Activated B cell treated with CpG ODN at 0.5 μM for 24 hours (primary cell): ENCODE measurements at regions not wholly inside any gene's neighbourhood (a gene's known extent, or its start where the extent isn't known, plus 50 kb on each side); places are given as distances from the start of the nearest gene placed in this dataset.

Experiments
- ATAC-seq: fragments of 200-7000 bp; cut with Tn5 transposase; one replicate; pipeline ENCODE4 v1.10.0; 2021; ENCODE audit warnings: low read depth, mild to moderate bottlenecking, moderate library complexity
- CTCF ChIA-PET: fragments of 350-600 bp; sonication (Branson Sonifier 250); formaldehyde crosslinking; loops from one replicate; lab custom pipeline; 2021; ENCODE audit warnings: antibody characterized with exemption; lab: Charles Lee
- POLR2A ChIA-PET: fragments of 350-600 bp; sonication (Branson Sonifier 250); formaldehyde crosslinking; loops from one replicate; lab custom pipeline; 2021; ENCODE audit warnings: antibody characterized with exemption; lab: Charles Lee
- DNase-seq: peaks from one replicate; pipeline ENCODE4 v3.0.0; 2022
- H3K27ac Mint-ChIP-seq: one replicate; pipeline ENCODE4 v1.8.0; 2020; ENCODE audit warnings: mixed read lengths
- H3K27me3 Mint-ChIP-seq: one replicate; pipeline ENCODE4 v1.8.0; 2021; ENCODE audit warnings: mixed read lengths
- H3K36me3 Mint-ChIP-seq: one replicate; pipeline ENCODE4 v1.8.0; 2021; ENCODE audit warnings: low read depth, mixed read lengths
- H3K4me1 Mint-ChIP-seq: one replicate; pipeline ENCODE4 v1.8.0; 2021; ENCODE audit warnings: mixed read lengths
- H3K4me3 Mint-ChIP-seq: one replicate; pipeline ENCODE4 v1.8.0; 2020; ENCODE audit warnings: mild to moderate bottlenecking, mixed read lengths
- H3K9me3 Mint-ChIP-seq: one replicate; pipeline ENCODE4 v1.8.0; 2020; ENCODE audit warnings: mixed read lengths
- intact Hi-C: fragments of 100-400 bp; cut with micrococcal nuclease; formaldehyde crosslinking; loops from one replicate; pipeline ENCODE4 v1.15.1; 2024
- TF ChIP-seq, protein P1 (sequence below): fragments of 200-600 bp; IDR thresholded peaks from one replicate; pipeline ENCODE4 v1.8.0; 2022; ENCODE audit warnings: antibody characterized with exemption, mild to moderate bottlenecking

DNA sequence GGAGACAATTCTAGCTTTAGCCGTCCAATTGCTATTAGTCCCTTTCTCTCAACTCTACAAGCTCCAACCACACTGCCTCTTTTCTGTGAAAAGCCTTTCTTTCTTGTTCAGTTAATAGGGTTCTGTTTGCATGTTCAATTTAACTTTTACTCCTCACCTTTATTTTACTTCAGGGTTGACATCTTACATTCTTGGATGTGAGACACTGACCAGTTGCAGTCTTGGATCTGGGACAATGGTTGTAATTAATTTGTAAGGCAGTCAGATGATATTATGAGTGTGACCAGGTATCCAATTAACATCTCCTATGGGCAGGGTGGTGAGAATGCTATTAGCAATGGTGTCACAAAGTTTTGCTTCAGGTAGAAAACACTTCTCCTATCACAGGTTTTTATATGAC is 774.5 kb downstream of the TLR4 start:
- Mint-ChIP-seq H3K9me3 (no peaks in the 10 kb centered on the region), H3K4me1 (no peaks in the 10 kb centered on the region), H3K27me3 (no peaks in the 10 kb centered on the region), H3K27ac (no peak overlapping the region), H3K36me3 (no peaks in the 10 kb centered on the region), H3K4me3 (no peak overlapping the region)
- CTCF ChIA-PET, result interaction anchor here (0.6 kb wide), 1 partner anchor 8 kb away, joined by 3 read pairs; no protein-coding TSS in a partner anchor
- ATAC-seq (no peak), DNase-seq (no peak)
- intact Hi-C loops, result no loop called here
- POLR2A ChIA-PET, result no interaction called here
- TF ChIP-seq, protein P1, sequence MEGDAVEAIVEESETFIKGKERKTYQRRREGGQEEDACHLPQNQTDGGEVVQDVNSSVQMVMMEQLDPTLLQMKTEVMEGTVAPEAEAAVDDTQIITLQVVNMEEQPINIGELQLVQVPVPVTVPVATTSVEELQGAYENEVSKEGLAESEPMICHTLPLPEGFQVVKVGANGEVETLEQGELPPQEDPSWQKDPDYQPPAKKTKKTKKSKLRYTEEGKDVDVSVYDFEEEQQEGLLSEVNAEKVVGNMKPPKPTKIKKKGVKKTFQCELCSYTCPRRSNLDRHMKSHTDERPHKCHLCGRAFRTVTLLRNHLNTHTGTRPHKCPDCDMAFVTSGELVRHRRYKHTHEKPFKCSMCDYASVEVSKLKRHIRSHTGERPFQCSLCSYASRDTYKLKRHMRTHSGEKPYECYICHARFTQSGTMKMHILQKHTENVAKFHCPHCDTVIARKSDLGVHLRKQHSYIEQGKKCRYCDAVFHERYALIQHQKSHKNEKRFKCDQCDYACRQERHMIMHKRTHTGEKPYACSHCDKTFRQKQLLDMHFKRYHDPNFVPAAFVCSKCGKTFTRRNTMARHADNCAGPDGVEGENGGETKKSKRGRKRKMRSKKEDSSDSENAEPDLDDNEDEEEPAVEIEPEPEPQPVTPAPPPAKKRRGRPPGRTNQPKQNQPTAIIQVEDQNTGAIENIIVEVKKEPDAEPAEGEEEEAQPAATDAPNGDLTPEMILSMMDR, result no peak

DNA sequence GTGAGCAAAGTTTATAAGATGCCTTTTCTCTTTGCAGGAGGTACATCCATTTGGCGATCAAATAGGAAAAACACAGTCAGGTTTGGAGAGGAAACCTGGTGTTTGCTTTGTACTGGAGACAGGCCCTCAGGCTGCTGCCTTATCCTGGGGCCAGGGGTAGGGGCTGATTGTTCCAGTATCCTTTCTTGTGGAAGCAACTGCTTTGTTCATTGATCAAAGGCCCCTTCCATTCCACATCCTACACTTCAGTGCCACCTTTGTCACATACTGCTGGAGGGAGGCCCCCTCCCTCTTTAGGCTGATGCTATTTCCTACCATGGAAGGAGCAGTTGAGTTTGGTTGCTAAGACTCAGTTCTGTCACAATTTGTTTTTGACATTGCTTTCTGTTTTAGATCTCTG is 778.1 kb downstream of the TLR4 start:
- CTCF ChIA-PET, result no interaction called here
- TF ChIP-seq, protein P1, result no peak
- intact Hi-C loops, result no loop called here

DNA sequence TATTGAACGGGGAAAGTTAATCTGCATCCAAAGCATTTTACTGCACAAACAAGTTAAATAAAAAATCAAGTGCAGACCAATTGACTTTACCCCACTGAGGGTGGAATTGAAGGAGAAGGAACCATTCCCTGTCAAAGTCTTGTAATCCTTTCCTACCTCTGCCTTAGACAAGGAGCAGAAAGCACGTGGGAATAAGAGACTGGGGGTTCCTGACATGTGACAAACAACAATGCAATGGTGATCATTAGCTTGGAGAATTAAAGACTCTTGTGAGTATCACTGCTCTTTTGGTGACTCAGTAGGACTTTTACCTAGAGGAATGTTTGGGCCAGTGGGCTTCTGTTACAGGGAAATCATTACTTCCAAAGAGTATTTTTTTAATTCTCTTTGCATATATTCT is 779.5 kb downstream of the TLR4 start:
- no peak for DNase-seq
- Mint-ChIP-seq H3K9me3 (no peaks in the 10 kb centered on the region), H3K4me3 (no peak overlapping the region), H3K27me3 (no peaks in the 10 kb centered on the region), H3K36me3 (no peaks in the 10 kb centered on the region), H3K4me1 (no peaks in the 10 kb centered on the region), H3K27ac (no peak overlapping the region)
- no peak for ATAC-seq
- POLR2A ChIA-PET, result no interaction called here
- TF ChIP-seq, protein P1, result no peak
- intact Hi-C loops, result no loop called here
- CTCF ChIA-PET, result no interaction called here

More for the DNA sequence above, 778.1 kb downstream of the TLR4 start:
- POLR2A ChIA-PET, result no interaction called here
- Mint-ChIP-seq H3K9me3 (no peaks in the 10 kb centered on the region), H3K4me1 (no peaks in the 10 kb centered on the region), H3K27ac (no peak overlapping the region), H3K4me3 (no peak overlapping the region), H3K27me3 (no peaks in the 10 kb centered on the region), H3K36me3 (no peaks in the 10 kb centered on the region)
- DNase-seq (no peak), ATAC-seq (no peak)

DNA sequence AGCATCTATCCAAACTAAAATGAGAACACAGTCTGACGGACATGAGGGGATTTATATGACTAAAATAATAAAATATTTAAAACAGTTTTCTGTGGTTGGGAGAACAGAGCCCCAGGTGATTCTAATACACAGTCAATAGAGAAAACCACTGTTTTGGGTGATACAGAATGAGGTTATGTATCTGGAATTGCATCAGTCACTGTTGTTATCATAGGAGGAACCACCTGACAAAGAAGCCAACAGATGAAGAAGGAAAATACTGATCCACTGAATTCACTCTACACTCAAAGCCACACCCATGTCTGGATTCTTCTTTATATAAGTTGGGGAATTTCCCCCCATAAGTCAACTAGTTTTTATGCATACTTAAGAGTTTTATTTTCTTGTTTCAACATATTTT is 799.0 kb downstream of the TLR4 start:
- Mint-ChIP-seq H3K27me3 (no peaks in the 10 kb centered on the region), H3K9me3 (peaks cover 7% of the 10 kb centered on the region), H3K36me3 (no peaks in the 10 kb centered on the region), H3K4me3 (no peak overlapping the region), H3K27ac (no peak overlapping the region), H3K4me1 (no peaks in the 10 kb centered on the region)
- DNase-seq (no peak), ATAC-seq (no peak)
- ChIA-PET POLR2A (no interaction called here), CTCF (no interaction called here)
- intact Hi-C loops, result no loop called here
- TF ChIP-seq, protein P1, result no peak

DNA sequence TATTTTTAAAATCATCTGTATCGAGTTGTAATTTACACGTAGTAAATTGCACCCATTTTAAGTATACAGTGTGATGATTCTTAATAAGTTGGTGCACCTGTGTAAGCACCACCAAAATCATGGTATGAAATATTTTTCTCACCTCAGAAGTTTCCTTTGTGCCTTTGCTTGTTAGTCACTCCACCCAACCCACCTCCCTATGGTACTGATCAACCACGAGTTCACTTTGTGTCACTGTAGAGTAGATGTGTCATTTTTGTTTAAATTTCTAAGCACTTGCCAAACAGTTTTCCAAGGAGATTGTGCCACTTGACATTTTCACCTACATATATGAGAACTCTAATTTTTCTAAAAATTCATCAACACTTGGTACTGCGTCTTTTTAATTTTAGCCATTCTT is 806.5 kb downstream of the TLR4 start:
- H3K36me3 Mint-ChIP-seq, result no peaks in the 10 kb centered on the region
- DNase-seq (no peak), ATAC-seq (no peak)
- no peak overlapping the region for H3K4me3 Mint-ChIP-seq
- ChIA-PET CTCF (no interaction called here), POLR2A (no interaction called here)
- no peaks in the 10 kb centered on the region for H3K27me3 Mint-ChIP-seq
- intact Hi-C loops, result no loop called here
- peaks cover 3% of the 10 kb centered on the region for H3K9me3 Mint-ChIP-seq
- TF ChIP-seq, protein P1, result no peak
- no peaks in the 10 kb centered on the region for H3K4me1 Mint-ChIP-seq
- no peak overlapping the region for H3K27ac Mint-ChIP-seq
